Activated T-cell treated with anti-CD3 and anti-CD28 coated beads, Interleukin-2, amount 50 U/mL, for 1 hour (primary cell): ENCODE measurements at regions not wholly inside any gene's neighbourhood (a gene's known extent, or its start where the extent isn't known, plus 50 kb on each side); places are given as distances from the start of the nearest gene placed in this dataset.
"Not testable (repeated sequence)": the region's sequence is repeated elsewhere in the genome, so short reads cannot be mapped to it uniquely, and the experiment has no call there.

Experiments used
- DNase-seq: peaks from one replicate; pipeline ENCODE4 v3.0.0-alpha.2; 2020

- DNase-seq = peak; percentile 83
These were observed 132.3 kb upstream of the C11orf58 start for GRCh38 chr11:16605894-16606783.

GRCh38 chr11:16605389-16605893, 133.0 kb upstream of the C11orf58 start:
- no peak for DNase-seq

GRCh38 chr11:16604794-16605388, 133.6 kb upstream of the C11orf58 start:
- DNase-seq = no peak

GRCh38 chr11:16603890-16604793, 134.3 kb upstream of the C11orf58 start:
- DNase-seq = no peak

- no peak for DNase-seq
These were observed 135.2 kb upstream of the C11orf58 start for GRCh38 chr11:16603245-16603644.

- DNase-seq = no peak
These were observed 139.5 kb upstream of the C11orf58 start for GRCh38 chr11:16598906-16599305.

- no peak for DNase-seq
These were observed 140.4 kb upstream of the C11orf58 start for GRCh38 chr11:16598032-16598431.

- DNase-seq = no peak
These were observed 142.2 kb upstream of the C11orf58 start for GRCh38 chr11:16596231-16596630.

- no peak for DNase-seq
These were observed 147.3 kb upstream of the C11orf58 start for GRCh38 chr11:16591157-16591556.

GRCh38 chr11:16587670-16588069, 150.8 kb upstream of the C11orf58 start:
- no peak for DNase-seq

GRCh38 chr11:16584569-16584968, 153.9 kb upstream of the C11orf58 start:
- no peak for DNase-seq

- DNase-seq = not testable (repeated sequence)
These were observed 157.4 kb upstream of the C11orf58 start for GRCh38 chr11:16581078-16581477.

GRCh38 chr11:16577490-16577889, 161.0 kb upstream of the C11orf58 start:
- no peak for DNase-seq

GRCh38 chr11:16574889-16575288, 163.6 kb upstream of the C11orf58 start:
- not testable (repeated sequence) for DNase-seq

GRCh38 chr11:16572945-16573344, 165.5 kb upstream of the C11orf58 start:
- no peak for DNase-seq

- no peak for DNase-seq
These were observed 177.3 kb upstream of the C11orf58 start for GRCh38 chr11:16561150-16561549.

- no peak for DNase-seq
These were observed 180.0 kb upstream of the C11orf58 start for GRCh38 chr11:16558494-16558893.

- DNase-seq = no peak
These were observed 182.5 kb upstream of the C11orf58 start for GRCh38 chr11:16555956-16556355.

GRCh38 chr11:16554361-16554760, 184.1 kb upstream of the C11orf58 start:
- no peak for DNase-seq

- DNase-seq = no peak
These were observed 190.6 kb upstream of the C11orf58 start for GRCh38 chr11:16547879-16548278.

GRCh38 chr11:16543642-16544041, 187.3 kb upstream of the SOX6 start:
- DNase-seq = no peak

GRCh38 chr11:16542353-16542752, 186.0 kb upstream of the SOX6 start:
- DNase-seq = no peak

GRCh38 chr11:16536513-16536912, 180.2 kb upstream of the SOX6 start:
- no peak for DNase-seq
